Hepatocyte (in vitro differentiated cells): ENCODE measurements at regions not wholly inside any gene's neighbourhood (a gene's known extent, or its start where the extent isn't known, plus 50 kb on each side); places are given as distances from the start of the nearest gene placed in this dataset.

ENCODE experiments used
- CTCF ChIP-seq: fragments of 200-600 bp; sonication (generic); IDR thresholded peaks from 2 replicates; pipeline ENCODE4 v1.5.1; 2016; ENCODE audit warnings: antibody characterized with exemption, mild to moderate bottlenecking; ENCODE audit not compliant: poor library complexity
- EZH2 ChIP-seq: fragments of 200-600 bp; sonication (generic); IDR thresholded peaks from 2 replicates; pipeline ENCODE4 v1.6.1; 2016; ENCODE audit warnings: antibody characterized with exemption, mild to moderate bottlenecking, borderline replicate concordance
- EZH2phosphoT487 ChIP-seq: fragments of 200-600 bp; sonication (generic); IDR thresholded peaks from one replicate; pipeline ENCODE4 v1.6.1; 2018; ENCODE audit warnings: antibody characterized with exemption, mild to moderate bottlenecking, low read depth, moderate library complexity; ENCODE audit not compliant: unreplicated experiment, severe bottlenecking

DNA sequence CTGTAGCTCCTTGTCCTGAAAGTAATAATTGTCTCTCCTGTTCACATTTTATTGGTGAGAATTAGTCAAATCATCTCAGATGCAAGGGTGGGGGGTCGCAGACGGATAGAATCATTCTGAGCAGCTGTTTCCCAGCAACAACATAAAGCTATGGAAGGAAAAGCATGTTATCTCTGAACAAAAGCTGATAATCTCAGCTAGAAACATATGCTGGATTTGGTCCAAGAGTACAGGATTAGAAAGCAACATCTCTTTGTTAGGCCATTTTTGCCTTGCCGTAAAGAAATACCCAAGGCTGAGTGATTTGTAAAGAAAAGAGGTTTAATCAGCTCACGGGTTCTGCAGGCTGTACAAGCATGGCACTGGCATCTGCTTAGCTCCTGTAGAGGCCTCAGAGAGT lies 472.8 kb upstream of the BOD1L1 start:
- TF ChIP-seq EZH2phosphoT487 (no peak), CTCF (no peak), EZH2 (no peak)
